Keratinocyte (primary cell): ENCODE measurements at regions not wholly inside any gene's neighbourhood (a gene's known extent, or its start where the extent isn't known, plus 50 kb on each side); places are given as distances from the start of the nearest gene placed in this dataset.

Source experiments
- DNase-seq: peaks from one replicate; pipeline ENCODE4 v3.0.0-alpha.2; 2011; ENCODE audit warnings: low read depth, missing footprints, low spot score
- FAIRE-seq: peaks from 2 replicates; lab custom pipeline; 2011; peaks lifted over from hg19 to GRCh38; lab: Jason Lieb, UNC
- H2AFZ ChIP-seq: 2 replicates; pipeline ENCODE4 v1.6.0; 2012; ENCODE audit warnings: low read length, control low read depth, inconsistent platforms; ENCODE audit not compliant: control insufficient read depth
- H3K27ac ChIP-seq: 2 replicates; pipeline ENCODE4 v1.5.1; 2011; ENCODE audit warnings: low read length; ENCODE audit not compliant: control insufficient read depth, insufficient read depth
- H3K27me3 ChIP-seq: 3 replicates; pipeline ENCODE4 v1.6.0; 2011; ENCODE audit warnings: low read length; ENCODE audit not compliant: control insufficient read depth, insufficient read depth; ENCODE audit errors: extremely low read depth
- H3K36me3 ChIP-seq, 2 experiments: 2 replicates in 1 of 2; 3 replicates in 1 of 2; pipeline ENCODE4 v1.5.1; 2011; ENCODE audit warnings: low read length in 2 of 2, mild to moderate bottlenecking in 1 of 2; ENCODE audit not compliant: control insufficient read depth in 2 of 2, insufficient read depth in 2 of 2; ENCODE audit errors: extremely low read depth in 1 of 2
- H3K4me1 ChIP-seq: 3 replicates; pipeline ENCODE4 v1.5.1; 2011; ENCODE audit warnings: low read length; ENCODE audit not compliant: control insufficient read depth, insufficient read depth; ENCODE audit errors: extremely low read depth
- H3K4me2 ChIP-seq: 3 replicates; pipeline ENCODE4 v1.6.0; 2011; ENCODE audit warnings: low read depth, low read length; ENCODE audit not compliant: control insufficient read depth, insufficient read depth; ENCODE audit errors: extremely low read depth
- H3K4me3 ChIP-seq, 3 experiments: fragments of 200-600 bp in 1 of 3; sonication (generic) in 1 of 3; 2 replicates in 2 of 3; 3 replicates in 1 of 3; pipeline ENCODE4 v1.5.1; 2011 to 2016; ENCODE audit warnings: low read length in 3 of 3, mild to moderate bottlenecking in 3 of 3, control low read depth in 2 of 3, inconsistent platforms in 1 of 3, low read depth in 1 of 3, mixed read lengths in 1 of 3, mixed run types in 1 of 3, moderate library complexity in 1 of 3; ENCODE audit not compliant: control insufficient read depth in 2 of 3, insufficient read depth in 2 of 3; ENCODE audit errors: extremely low read depth in 1 of 3
- H3K79me2 ChIP-seq: 2 replicates; pipeline ENCODE4 v1.6.0; 2012; ENCODE audit warnings: low read length; ENCODE audit not compliant: control insufficient read depth, insufficient read depth
- H3K9ac ChIP-seq: 3 replicates; pipeline ENCODE4 v1.6.0; 2011; ENCODE audit warnings: low read length; ENCODE audit not compliant: control insufficient read depth, insufficient read depth; ENCODE audit errors: extremely low read depth
- H3K9me1 ChIP-seq: 3 replicates; pipeline ENCODE4 v1.6.0; 2011; ENCODE audit warnings: low read length; ENCODE audit not compliant: control insufficient read depth, insufficient read depth; ENCODE audit errors: extremely low read depth
- H3K9me3 ChIP-seq: 2 replicates; pipeline ENCODE4 v1.5.1; 2012; ENCODE audit warnings: low read depth, low read length; ENCODE audit not compliant: control insufficient read depth
- H4K20me1 ChIP-seq: 3 replicates; pipeline ENCODE4 v1.6.0; 2011; ENCODE audit warnings: low read length; ENCODE audit not compliant: control insufficient read depth, insufficient read depth; ENCODE audit errors: extremely low read depth
- EZH2 ChIP-seq: IDR thresholded peaks from one replicate; pipeline ENCODE4 v1.6.1; 2012; ENCODE audit warnings: inconsistent platforms, mild to moderate bottlenecking, low read length, moderate library complexity
- dilution Hi-C: fragments of 300-500 bp; cut with MboI; formaldehyde crosslinking; loops from one replicate; pipeline ENCODE4 v1.7.0; 2020; ENCODE audit warnings: low sequenced_read_pairs; ENCODE audit not compliant: extremely low pct_ligation_motif_present
- TF ChIP-seq, protein P1 (sequence below), 3 experiments: IDR thresholded peaks in 1 of 3; conservative IDR thresholded peaks in 1 of 3; optimal IDR thresholded peaks in 1 of 3; 2 replicates in 2 of 3; 3 replicates in 1 of 3; pipeline versions ENCODE3 to v1.5.1; 2011; ENCODE audit warnings: low read length in 3 of 3, mild to moderate bottlenecking in 3 of 3, moderate library complexity in 2 of 3, control low read depth in 1 of 3, inconsistent platforms in 1 of 3; ENCODE audit not compliant: insufficient read depth in 2 of 3; ENCODE audit errors: extremely low read depth in 1 of 3

DNA sequence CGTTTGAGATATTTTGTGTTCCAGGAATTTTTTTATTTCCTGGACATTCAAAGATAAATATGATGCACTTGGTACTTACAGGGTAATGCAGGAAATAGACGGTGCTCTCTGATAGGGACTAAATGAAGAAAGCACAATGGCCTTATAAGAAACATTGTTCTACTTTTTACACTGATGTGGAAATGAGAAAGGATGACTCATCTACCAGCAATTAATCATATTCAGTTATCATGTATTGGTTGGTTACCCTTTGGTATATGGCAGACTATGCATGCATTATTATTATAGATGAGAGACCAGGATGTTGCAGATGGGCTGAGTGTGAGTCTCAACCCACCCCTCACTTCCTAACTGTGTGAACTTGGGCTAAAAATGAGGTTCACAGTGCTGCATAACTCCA is 222.2 kb downstream of the FLRT2 start:
- no peaks in the 10 kb centered on the region for H3K9me3 ChIP-seq
- TF ChIP-seq EZH2 = no peak
- TF ChIP-seq, protein P1, sequence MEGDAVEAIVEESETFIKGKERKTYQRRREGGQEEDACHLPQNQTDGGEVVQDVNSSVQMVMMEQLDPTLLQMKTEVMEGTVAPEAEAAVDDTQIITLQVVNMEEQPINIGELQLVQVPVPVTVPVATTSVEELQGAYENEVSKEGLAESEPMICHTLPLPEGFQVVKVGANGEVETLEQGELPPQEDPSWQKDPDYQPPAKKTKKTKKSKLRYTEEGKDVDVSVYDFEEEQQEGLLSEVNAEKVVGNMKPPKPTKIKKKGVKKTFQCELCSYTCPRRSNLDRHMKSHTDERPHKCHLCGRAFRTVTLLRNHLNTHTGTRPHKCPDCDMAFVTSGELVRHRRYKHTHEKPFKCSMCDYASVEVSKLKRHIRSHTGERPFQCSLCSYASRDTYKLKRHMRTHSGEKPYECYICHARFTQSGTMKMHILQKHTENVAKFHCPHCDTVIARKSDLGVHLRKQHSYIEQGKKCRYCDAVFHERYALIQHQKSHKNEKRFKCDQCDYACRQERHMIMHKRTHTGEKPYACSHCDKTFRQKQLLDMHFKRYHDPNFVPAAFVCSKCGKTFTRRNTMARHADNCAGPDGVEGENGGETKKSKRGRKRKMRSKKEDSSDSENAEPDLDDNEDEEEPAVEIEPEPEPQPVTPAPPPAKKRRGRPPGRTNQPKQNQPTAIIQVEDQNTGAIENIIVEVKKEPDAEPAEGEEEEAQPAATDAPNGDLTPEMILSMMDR (optimal IDR thresholded peaks at IDR 0.05 in 1 of 3, IDR thresholded peaks at IDR 0.05 in 1 of 3, conservative IDR thresholded peaks at IDR 0.05 in 1 of 3; ENCODE audit: extremely low read depth in 1 of 3, insufficient read depth in 2 of 3, low read length in 3 of 3) = no peak
- DNase-seq (no peak), FAIRE-seq (no peak)
- no peaks in the 10 kb centered on the region for H4K20me1 ChIP-seq
- no peak overlapping the region for H3K4me2 ChIP-seq
- H3K4me3 ChIP-seq = no peak overlapping the region
- dilution Hi-C loops = no loop called here
- no peaks in the 10 kb centered on the region for H3K36me3 ChIP-seq
- no peaks in the 10 kb centered on the region for H3K79me2 ChIP-seq
- H3K27ac ChIP-seq = no peak overlapping the region
- no peaks in the 10 kb centered on the region for H3K4me1 ChIP-seq
- H2AFZ ChIP-seq = no peak overlapping the region
- H3K9me1 ChIP-seq = no peaks in the 10 kb centered on the region
- no peaks in the 10 kb centered on the region for H3K27me3 ChIP-seq
- H3K9ac ChIP-seq = no peak overlapping the region

DNA sequence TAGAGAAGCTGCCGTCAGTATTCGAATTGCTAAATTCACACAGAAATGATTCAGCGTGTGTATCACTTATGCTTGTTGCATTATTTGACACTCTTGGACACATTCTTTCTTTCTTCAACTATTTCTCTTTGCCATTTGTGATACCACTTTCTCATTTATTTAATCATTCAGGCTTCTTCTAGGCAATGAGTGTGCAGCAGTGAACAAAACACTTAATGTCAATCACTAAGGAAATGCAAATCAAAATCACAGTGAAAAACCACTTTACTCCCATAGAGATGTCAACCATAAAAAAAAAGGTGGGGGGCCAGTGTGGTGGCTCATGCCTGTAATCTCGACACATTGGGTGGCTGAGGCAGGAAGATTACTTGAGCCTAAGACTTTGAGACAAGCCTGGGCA is 214.6 kb downstream of the FLRT2 start:
- no peak overlapping the region for H2AFZ ChIP-seq
- no peaks in the 10 kb centered on the region for H3K9me3 ChIP-seq
- dilution Hi-C loops = no loop called here
- H3K4me3 ChIP-seq = no peak overlapping the region
- no peaks in the 10 kb centered on the region for H3K79me2 ChIP-seq
- H3K27me3 ChIP-seq = no peaks in the 10 kb centered on the region
- no peak overlapping the region for H3K27ac ChIP-seq
- H3K36me3 ChIP-seq = no peaks in the 10 kb centered on the region
- DNase-seq (no peak), FAIRE-seq (no peak)
- H3K4me1 ChIP-seq = no peaks in the 10 kb centered on the region
- no peak overlapping the region for H3K4me2 ChIP-seq
- TF ChIP-seq, protein P1 (optimal IDR thresholded peaks at IDR 0.05 in 1 of 3, IDR thresholded peaks at IDR 0.05 in 1 of 3, conservative IDR thresholded peaks at IDR 0.05 in 1 of 3; ENCODE audit: extremely low read depth in 1 of 3, insufficient read depth in 2 of 3, low read length in 3 of 3) = no peak
- no peak for TF ChIP-seq EZH2
- H3K9ac ChIP-seq = no peak overlapping the region
- no peaks in the 10 kb centered on the region for H4K20me1 ChIP-seq
- H3K9me1 ChIP-seq = no peaks in the 10 kb centered on the region
